SK-N-SH (cell line): ENCODE measurements at regions not wholly inside any gene's neighbourhood (a gene's known extent, or its start where the extent isn't known, plus 50 kb on each side); places are given as distances from the start of the nearest gene placed in this dataset.
"Not testable (repeated sequence)": the region's sequence is repeated elsewhere in the genome, so short reads cannot be mapped to it uniquely, and the experiment has no call there.

Experiments
- CTCF ChIA-PET: fragments of 300-600, 350-600 bp; formaldehyde crosslinking; extraction: SDS; loops from one replicate; lab custom pipeline; 2021; lab: Yijun Ruan, JAX
- POLR2A ChIA-PET: fragments of 350-600 bp; sonication (Branson Sonifier 250); formaldehyde crosslinking; extraction: SDS; loops from one replicate; lab custom pipeline; 2020; ENCODE audit warnings: antibody characterized with exemption, inconsistent platforms; lab: Yijun Ruan, JAX
- DNase-seq: peaks from one replicate; pipeline ENCODE4 v3.0.0; 2012
- H2AFZ ChIP-seq: fragments of 200-600 bp; sonication (generic); 2 replicates; pipeline ENCODE4 v1.8.1; 2016; ENCODE audit warnings: antibody characterized with exemption, mild to moderate bottlenecking, low read depth
- H3F3A ChIP-seq: fragments of 200-600 bp; sonication (generic); replicated peaks from 2 replicates; pipeline ENCODE3; 2016; ENCODE audit warnings: antibody characterized with exemption, mild to moderate bottlenecking; ENCODE audit not compliant: insufficient read depth
- H3K27ac ChIP-seq, 2 experiments: fragments of 200-500 bp in 1 of 2; fragments of 200-600 bp in 1 of 2; sonication (Bioruptor generic) in 1 of 2; sonication (generic), shearing (Covaris generic) in 1 of 2; 2 replicates each; pipeline versions ENCODE4 v1.5.1 to v1.6.1; 2014 to 2016; ENCODE audit warnings: low read depth in 2 of 2, inconsistent platforms in 1 of 2, low read length in 1 of 2, mild to moderate bottlenecking in 1 of 2, mixed read lengths in 1 of 2
- H3K27me3 ChIP-seq: fragments of 200-600 bp; sonication (generic), shearing (Covaris generic); 2 replicates; pipeline ENCODE4 v1.6.1; 2016; ENCODE audit warnings: mixed run types; ENCODE audit not compliant: insufficient read depth
- H3K36me3 ChIP-seq, 2 experiments: fragments of 200-500 bp in 1 of 2; fragments of 200-600 bp in 1 of 2; sonication (Bioruptor generic) in 1 of 2; sonication (generic) in 1 of 2; replicated peaks in 1 of 2; 2 replicates each; pipeline versions ENCODE3 to v1.5.1; 2014 to 2016; ENCODE audit warnings: low read length in 1 of 2, mild to moderate bottlenecking in 1 of 2; ENCODE audit not compliant: insufficient read depth in 2 of 2, control insufficient read depth in 1 of 2
- H3K4me1 ChIP-seq, 2 experiments: fragments of 200-500 bp in 1 of 2; fragments of 200-600 bp in 1 of 2; sonication (Bioruptor generic) in 1 of 2; sonication (generic), shearing (Covaris generic) in 1 of 2; 2 replicates each; pipeline versions ENCODE4 v1.5.1 to v1.6.1; 2014 to 2016; ENCODE audit warnings: low read depth in 1 of 2, low read length in 1 of 2, mixed run types in 1 of 2; ENCODE audit not compliant: insufficient read depth in 2 of 2, control insufficient read depth in 1 of 2
- H3K4me2 ChIP-seq: fragments of 200-600 bp; sonication (generic), shearing (Covaris generic); 2 replicates; pipeline ENCODE4 v1.6.1; 2017; ENCODE audit warnings: mixed run types
- H3K4me3 ChIP-seq, 2 experiments: fragments of 200-500 bp in 1 of 2; fragments of 200-600 bp in 1 of 2; sonication (Bioruptor generic) in 1 of 2; sonication (generic), shearing (Covaris generic) in 1 of 2; 2 replicates each; pipeline versions ENCODE4 v1.5.1 to v1.8.1; 2014 to 2016; ENCODE audit warnings: low read depth in 2 of 2, inconsistent platforms in 1 of 2, low read length in 1 of 2, mild to moderate bottlenecking in 1 of 2, mixed read lengths in 1 of 2, moderate library complexity in 1 of 2
- H3K79me2 ChIP-seq: fragments of 200-600 bp; sonication (generic); 2 replicates; pipeline ENCODE4 v1.8.1; 2017; ENCODE audit warnings: mild to moderate bottlenecking; ENCODE audit not compliant: insufficient read depth
- H3K9ac ChIP-seq: fragments of 200-600 bp; sonication (generic); 2 replicates; pipeline ENCODE4 v1.6.1; 2017; ENCODE audit warnings: mixed run types
- H3K9me2 ChIP-seq: fragments of 200-600 bp; sonication (generic); 2 replicates; pipeline ENCODE4 v1.6.1; 2017; ENCODE audit warnings: mixed run types
- H3K9me3 ChIP-seq: fragments of 200-600 bp; sonication (generic); 2 replicates; pipeline ENCODE4 v1.6.1; 2017; ENCODE audit warnings: mixed run types, mild to moderate bottlenecking, moderate library complexity
- H4K20me1 ChIP-seq: fragments of 200-600 bp; sonication (generic); 2 replicates; pipeline ENCODE4 v1.6.1; 2017; ENCODE audit warnings: mild to moderate bottlenecking, mixed run types; ENCODE audit not compliant: insufficient read depth
- EP300 ChIP-seq, 2 experiments: IDR thresholded peaks; 2 replicates each; pipeline versions ENCODE4 v1.4.0 to v1.6.1; 2012; ENCODE audit warnings: borderline replicate concordance in 1 of 2, low read depth in 1 of 2, low read length in 1 of 2
- EZH2phosphoT487 ChIP-seq: fragments of 200-600 bp; sonication (generic); IDR thresholded peaks from 2 replicates; pipeline ENCODE4 v1.6.1; 2017; ENCODE audit warnings: low read depth, mixed run types, mild to moderate bottlenecking, antibody characterized with exemption, moderate library complexity, borderline replicate concordance
- JUND ChIP-seq: IDR thresholded peaks from 2 replicates; pipeline ENCODE4 v1.4.0; 2012
- NRF1 ChIP-seq: IDR thresholded peaks from 2 replicates; pipeline ENCODE4 v1.6.1; 2012; ENCODE audit warnings: low read depth, mild to moderate bottlenecking, low read length
- POLR2AphosphoS5 ChIP-seq: IDR thresholded peaks from 2 replicates; pipeline ENCODE4 v1.6.1; 2012; ENCODE audit warnings: low read depth, low read length
- SMC3 ChIP-seq: IDR thresholded peaks from 2 replicates; pipeline ENCODE4 v1.6.1; 2012; ENCODE audit warnings: low read depth, low read length, improper control_type of control experiment
- TAF1 ChIP-seq: IDR thresholded peaks from 2 replicates; pipeline ENCODE4 v1.6.1; 2012; ENCODE audit warnings: low read depth, mild to moderate bottlenecking, low read length, moderate library complexity, borderline replicate concordance
- TEAD4 ChIP-seq: IDR thresholded peaks from 2 replicates; pipeline ENCODE4 v1.4.0; 2012; ENCODE audit warnings: mild to moderate bottlenecking, borderline replicate concordance; ENCODE audit not compliant: insufficient read depth
- USF1 ChIP-seq: IDR thresholded peaks from 2 replicates; pipeline ENCODE4 v1.4.0; 2012; ENCODE audit warnings: low read depth, borderline replicate concordance
- YY1 ChIP-seq: IDR thresholded peaks from 2 replicates; pipeline ENCODE4 v1.4.0; 2012; ENCODE audit warnings: low read depth, mild to moderate bottlenecking
- WGBS: methylation state at CpG from one replicate; pipeline ENCODE4 v1.1.6; 2017; ENCODE audit warnings: low lambda C conversion rate; 5-methylcytosine and 5-hydroxymethylcytosine counted together

DNA sequence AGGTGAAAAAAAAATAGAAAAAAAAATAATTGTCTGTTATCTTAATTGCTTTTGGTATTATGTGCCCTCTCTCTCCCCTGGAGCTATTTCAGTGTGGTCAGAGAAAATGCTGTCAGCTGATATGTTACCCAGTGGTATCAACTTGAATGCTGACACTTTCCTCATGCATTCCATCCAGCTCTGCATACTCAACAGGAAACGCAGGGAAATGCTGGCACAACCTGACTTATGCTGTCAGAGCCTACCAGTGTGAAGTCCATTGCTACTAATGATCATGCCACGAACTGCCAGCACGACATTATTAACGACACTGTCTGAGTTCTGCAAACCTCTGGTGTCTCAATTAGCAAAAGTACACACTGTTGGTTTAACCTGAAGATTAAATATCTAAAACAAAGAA is 182.8 kb downstream of the ZWINT start:
- Histone ChIP-seq H3K27me3 (no peaks in the 10 kb centered on the region), H2AFZ (no peak overlapping the region), H4K20me1 (no peaks in the 10 kb centered on the region), H3K9me2 (no peaks in the 10 kb centered on the region), H3K4me1 (peaks cover 0 to 3% of the 10 kb centered on the region in 2 experiments; a peak in 1 of 4 replicates), H3K79me2 (no peaks in the 10 kb centered on the region), H3K4me2 (no peak overlapping the region), H3K9ac (no peak overlapping the region), H3K9me3 (no peaks in the 10 kb centered on the region), H3K36me3 (no peaks in the 10 kb centered on the region), H3F3A (no peaks in the 10 kb centered on the region), H3K27ac (no peak overlapping the region), H3K4me3 (no peak overlapping the region)
- WGBS, result 20% methylated on average over 4 of the region's 4 CpGs
- no peak for TF ChIP-seq TAF1
- TF ChIP-seq TEAD4, result no peak
- TF ChIP-seq EZH2phosphoT487, result no peak
- TF ChIP-seq POLR2AphosphoS5, result no peak
- no peak for TF ChIP-seq USF1
- TF ChIP-seq EP300 (IDR thresholded peaks at IDR 0.05; ENCODE audit: borderline replicate concordance in 1 of 2, low read depth in 1 of 2, low read length in 1 of 2), result no peak
- TF ChIP-seq JUND, result no peak
- ChIA-PET CTCF (no interaction called here), POLR2A (no interaction called here)
- peak; percentile 11 for DNase-seq

GRCh38 chr10:56155091-56155513 is 206.0 kb downstream of the ZWINT start:
- H3K4me2 ChIP-seq, H3K4me3 ChIP-seq, H3K9ac ChIP-seq, CTCF ChIA-PET, POLR2A ChIA-PET, H2AFZ ChIP-seq, H3K27ac ChIP-seq, H3K9me3 ChIP-seq, H3F3A ChIP-seq, DNase-seq, H3K9me2 ChIP-seq, H3K27me3 ChIP-seq, H3K79me2 ChIP-seq, H4K20me1 ChIP-seq, H3K36me3 ChIP-seq, H3K4me1 ChIP-seq: not testable (repeated sequence)
- 84% methylated on average over 10 of the region's 41 CpGs for WGBS

DNA sequence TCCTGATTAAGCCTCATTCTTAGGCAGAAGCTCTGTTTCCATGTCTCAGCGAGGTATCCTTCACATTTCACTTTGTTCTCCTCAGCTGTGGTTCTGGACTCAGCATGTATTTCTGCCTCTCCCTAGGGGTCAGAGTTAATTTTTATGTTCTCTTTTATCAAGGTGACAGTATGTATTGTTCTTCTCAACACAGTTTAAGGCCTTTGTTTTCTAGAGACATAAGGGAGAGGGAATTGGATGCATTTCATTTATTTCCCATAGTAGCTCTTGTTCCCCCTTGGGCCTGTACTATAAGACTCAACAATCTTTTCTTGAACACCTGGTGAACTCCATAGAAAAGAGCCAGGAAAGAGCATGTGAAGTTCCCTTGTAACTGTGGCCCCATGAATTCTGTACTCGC is 214.3 kb downstream of the ZWINT start:
- H4K20me1 ChIP-seq, result no peaks in the 10 kb centered on the region
- no peak overlapping the region for H3K27ac ChIP-seq
- H3F3A ChIP-seq, result no peaks in the 10 kb centered on the region
- 18% methylated on average over 2 of the region's 2 CpGs for WGBS
- no peak overlapping the region for H3K4me3 ChIP-seq
- no peak for DNase-seq
- H3K4me1 ChIP-seq, result no peaks in the 10 kb centered on the region
- no peak overlapping the region for H3K4me2 ChIP-seq
- H3K79me2 ChIP-seq, result no peaks in the 10 kb centered on the region
- TF ChIP-seq NRF1, result no peak
- TF ChIP-seq EP300 (IDR thresholded peaks at IDR 0.05; ENCODE audit: borderline replicate concordance in 1 of 2, low read depth in 1 of 2, low read length in 1 of 2), result no peak
- TF ChIP-seq SMC3, result no peak
- TF ChIP-seq YY1, result no peak
- TF ChIP-seq, all 33 proteins: peak for 0
- Histone ChIP-seq H3K9me3 (no peaks in the 10 kb centered on the region), H3K27me3 (no peaks in the 10 kb centered on the region), H3K9ac (no peak overlapping the region), H3K36me3 (no peaks in the 10 kb centered on the region), H2AFZ (no peak overlapping the region), H3K9me2 (no peaks in the 10 kb centered on the region)
- ChIA-PET POLR2A (no interaction called here), CTCF (interaction anchor here (0.6 kb wide), 1 partner anchor 933 kb away, joined by 3 read pairs; no protein-coding TSS in a partner anchor)
